B cell (primary cell): ENCODE measurements at regions not wholly inside any gene's neighbourhood (a gene's known extent, or its start where the extent isn't known, plus 50 kb on each side); places are given as distances from the start of the nearest gene placed in this dataset.

ENCODE experiments used
- EZH2 ChIP-seq: IDR thresholded peaks from 2 replicates; pipeline ENCODE4 v1.6.1; 2012; ENCODE audit warnings: borderline replicate concordance, low read depth, mild to moderate bottlenecking, moderate library complexity, low read length; ENCODE audit not compliant: insufficient read depth, poor library complexity, severe bottlenecking
- TF ChIP-seq, protein P1 (sequence below): fragments of 200-600 bp; IDR thresholded peaks from one replicate; pipeline ENCODE4 v1.8.0; 2022; ENCODE audit warnings: antibody characterized with exemption, mild to moderate bottlenecking

DNA sequence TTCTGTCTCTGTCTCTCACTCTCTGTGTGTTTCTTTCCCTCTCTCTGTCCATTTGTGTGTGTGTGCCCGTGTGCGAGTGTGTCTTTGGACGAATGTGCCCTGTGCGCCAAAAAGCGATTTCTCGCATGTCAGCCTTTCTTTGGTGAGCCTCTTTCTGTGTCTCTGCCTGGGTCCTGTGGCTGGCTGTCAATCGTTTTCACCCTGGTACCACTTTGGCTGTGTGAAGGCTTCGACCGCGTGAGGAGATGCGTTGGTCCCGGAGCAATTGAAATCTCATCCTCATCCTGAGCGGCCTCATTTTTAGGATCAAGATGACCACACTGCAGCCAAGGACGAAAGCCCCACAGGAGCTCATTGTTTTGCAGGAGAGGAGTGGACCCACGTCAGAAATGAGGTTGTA lies 288.9 kb upstream of the ZNF337 start:
- TF ChIP-seq, protein P1, sequence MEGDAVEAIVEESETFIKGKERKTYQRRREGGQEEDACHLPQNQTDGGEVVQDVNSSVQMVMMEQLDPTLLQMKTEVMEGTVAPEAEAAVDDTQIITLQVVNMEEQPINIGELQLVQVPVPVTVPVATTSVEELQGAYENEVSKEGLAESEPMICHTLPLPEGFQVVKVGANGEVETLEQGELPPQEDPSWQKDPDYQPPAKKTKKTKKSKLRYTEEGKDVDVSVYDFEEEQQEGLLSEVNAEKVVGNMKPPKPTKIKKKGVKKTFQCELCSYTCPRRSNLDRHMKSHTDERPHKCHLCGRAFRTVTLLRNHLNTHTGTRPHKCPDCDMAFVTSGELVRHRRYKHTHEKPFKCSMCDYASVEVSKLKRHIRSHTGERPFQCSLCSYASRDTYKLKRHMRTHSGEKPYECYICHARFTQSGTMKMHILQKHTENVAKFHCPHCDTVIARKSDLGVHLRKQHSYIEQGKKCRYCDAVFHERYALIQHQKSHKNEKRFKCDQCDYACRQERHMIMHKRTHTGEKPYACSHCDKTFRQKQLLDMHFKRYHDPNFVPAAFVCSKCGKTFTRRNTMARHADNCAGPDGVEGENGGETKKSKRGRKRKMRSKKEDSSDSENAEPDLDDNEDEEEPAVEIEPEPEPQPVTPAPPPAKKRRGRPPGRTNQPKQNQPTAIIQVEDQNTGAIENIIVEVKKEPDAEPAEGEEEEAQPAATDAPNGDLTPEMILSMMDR: no peak
- no peak for TF ChIP-seq EZH2
